Pulmonary artery endothelial cell (primary cell): ENCODE measurements at regions not wholly inside any gene's neighbourhood (a gene's known extent, or its start where the extent isn't known, plus 50 kb on each side); places are given as distances from the start of the nearest gene placed in this dataset.

Experiments
- DNase-seq: peaks from one replicate; pipeline ENCODE4 v3.0.0-alpha.2; 2011; ENCODE audit warnings: low read depth, low spot score

DNA sequence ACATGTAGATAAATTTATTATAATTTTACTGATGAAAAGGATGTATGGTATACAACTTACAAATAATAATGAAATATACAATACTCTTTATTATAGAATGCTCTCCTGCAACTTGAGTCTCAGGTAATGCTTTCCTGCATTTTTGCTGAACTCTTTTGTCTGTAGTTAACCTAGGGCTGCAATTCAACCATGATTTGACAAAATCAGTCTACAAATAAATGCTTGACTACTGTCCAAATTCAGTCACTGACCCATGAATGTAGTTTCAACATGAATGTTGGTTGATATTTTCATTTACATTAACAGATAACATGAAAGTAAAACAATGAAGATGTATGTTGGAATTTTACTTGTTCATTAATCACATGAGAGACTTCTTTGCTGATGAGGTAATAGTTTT is 320.9 kb downstream of the ZSWIM6 start:
- DNase-seq = no peak

DNA sequence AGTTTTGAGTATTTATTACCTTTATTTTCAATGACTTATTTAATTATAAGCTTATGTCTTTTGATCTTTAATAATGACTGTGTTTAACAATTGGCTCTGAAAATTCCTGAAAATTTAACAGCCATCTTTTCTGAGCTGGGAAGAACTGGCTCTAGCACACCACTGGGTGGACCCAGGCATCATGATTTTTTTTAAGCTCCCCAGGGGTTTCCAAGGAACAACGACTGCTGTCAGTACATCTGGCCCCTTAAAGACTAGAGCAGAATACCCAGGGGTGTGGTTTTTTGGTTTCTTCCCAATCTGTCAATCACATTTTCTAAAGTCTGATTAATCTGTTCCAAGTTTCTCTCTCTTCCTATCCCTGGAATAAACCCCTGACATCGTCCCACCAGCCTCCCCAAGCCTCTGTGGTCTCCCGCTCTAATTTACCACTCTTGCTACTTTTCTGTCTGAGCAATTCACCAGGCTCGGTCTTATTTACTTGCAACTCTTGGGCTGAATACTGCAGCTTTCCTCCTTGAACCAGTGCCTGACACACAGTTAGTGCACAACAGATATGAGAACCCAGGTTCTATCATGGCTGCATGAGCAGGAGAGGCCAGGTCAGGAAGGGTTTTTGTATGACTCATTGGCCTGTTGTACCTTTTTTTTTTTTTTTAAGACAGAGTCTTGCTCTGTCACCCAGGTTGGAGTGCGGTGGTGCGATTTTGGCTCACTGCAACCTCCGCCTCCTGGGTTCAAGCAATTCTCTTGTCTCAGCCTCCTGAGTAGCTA is 321.9 kb downstream of the ZSWIM6 start:
- DNase-seq = no peak

DNA sequence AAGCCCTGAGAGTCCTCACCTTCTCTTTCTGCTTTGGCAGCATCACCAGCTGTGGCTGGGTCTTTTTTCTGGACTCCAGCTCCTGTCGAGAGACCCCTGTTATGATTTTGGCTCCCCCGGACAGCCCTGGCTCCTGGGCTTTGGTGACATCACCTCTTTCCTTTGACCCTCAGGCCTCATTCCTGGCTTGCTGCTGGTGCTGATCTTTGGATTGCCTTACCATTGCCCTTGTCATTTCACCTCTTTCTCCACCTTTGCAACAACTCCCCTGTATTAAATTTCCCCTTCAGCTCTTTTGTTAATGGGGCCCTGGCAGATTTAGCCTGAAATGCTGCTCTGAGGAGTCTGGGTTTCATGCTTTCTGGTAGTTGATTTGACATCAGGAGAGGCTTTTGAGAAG is 322.8 kb downstream of the ZSWIM6 start:
- DNase-seq = no peak

DNA sequence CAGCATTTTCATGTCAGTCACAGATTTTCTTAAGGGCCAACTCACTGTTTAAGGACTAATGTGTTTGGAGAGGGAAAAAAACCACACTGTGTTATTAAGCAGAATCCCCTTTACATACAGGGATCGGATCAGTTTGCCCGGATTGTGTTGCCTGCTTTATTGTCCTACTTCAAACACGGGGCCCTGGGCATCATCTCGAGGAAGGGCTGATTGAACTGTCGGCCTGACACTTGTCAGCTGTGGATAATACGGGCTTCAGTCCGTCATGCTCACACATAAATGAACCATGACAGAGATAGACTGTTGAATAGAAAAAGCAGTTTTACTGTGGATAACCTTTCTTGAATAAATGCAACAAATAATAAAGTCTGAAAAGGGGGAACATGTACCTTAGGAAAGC is 325.0 kb downstream of the ZSWIM6 start:
- no peak for DNase-seq

DNA sequence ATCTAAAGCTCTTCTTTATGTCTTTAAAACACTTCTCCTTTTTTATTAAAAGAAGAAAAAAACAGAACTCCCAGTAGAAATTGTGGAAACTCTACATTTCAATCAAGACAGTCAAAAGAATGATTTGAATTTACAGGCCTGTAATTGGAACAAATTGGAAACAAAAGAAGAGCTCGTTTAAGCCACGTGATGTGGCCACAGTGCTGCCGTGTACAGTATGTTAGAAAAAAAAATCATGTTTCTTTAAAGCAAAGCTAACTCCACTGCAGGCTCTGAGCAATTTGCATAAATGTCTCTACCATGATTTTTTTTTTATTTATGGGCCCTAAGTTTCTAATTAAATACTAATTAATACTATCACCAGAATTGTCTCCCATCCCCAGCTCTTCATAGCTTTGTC is 325.6 kb downstream of the ZSWIM6 start:
- no peak for DNase-seq

DNA sequence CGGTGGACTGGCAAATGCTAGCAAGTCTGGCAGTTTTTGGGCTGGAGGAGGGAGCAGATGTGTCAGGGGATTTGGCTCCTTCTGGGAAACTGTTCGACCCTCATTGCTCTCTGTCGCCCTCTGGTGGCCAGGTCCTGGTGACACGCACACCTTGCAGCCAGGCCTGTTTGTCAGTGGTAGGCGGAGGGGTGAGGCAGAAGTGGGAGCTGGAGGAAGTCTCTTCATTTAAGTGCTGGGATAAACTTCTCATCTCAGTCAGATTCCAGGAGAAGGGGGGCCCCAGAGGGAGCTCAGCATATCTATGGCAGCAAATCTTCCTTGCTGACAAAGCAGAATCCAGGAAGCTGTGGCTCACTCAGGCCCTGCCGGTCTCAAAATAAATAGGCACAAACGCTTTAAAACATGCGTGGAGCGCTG is 326.5 kb downstream of the ZSWIM6 start:
- peak; percentile 27 for DNase-seq

DNA sequence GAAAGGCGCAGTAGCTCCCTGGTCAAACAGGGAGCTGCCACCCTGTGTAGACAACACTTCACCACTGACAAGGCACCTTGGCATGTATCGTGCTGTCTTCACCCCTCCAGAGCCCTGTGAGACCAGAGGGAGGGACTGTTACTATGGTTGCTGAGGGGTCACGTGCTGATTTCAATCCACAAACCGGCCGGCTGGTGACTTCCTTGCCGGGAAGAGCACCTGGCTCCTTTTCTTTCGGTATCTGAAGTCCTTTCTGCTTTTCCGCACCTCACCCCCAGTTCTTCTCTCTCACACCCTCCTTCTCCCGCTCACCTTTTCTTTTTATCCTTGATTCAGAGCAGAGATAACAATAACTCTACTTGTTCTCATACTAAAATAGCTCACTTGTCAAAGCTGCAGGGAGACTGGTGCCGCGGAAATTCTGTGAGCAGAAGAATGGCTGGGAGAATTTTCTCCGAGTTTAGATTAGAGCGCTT is 327.2 kb downstream of the ZSWIM6 start:
- DNase-seq = no peak

DNA sequence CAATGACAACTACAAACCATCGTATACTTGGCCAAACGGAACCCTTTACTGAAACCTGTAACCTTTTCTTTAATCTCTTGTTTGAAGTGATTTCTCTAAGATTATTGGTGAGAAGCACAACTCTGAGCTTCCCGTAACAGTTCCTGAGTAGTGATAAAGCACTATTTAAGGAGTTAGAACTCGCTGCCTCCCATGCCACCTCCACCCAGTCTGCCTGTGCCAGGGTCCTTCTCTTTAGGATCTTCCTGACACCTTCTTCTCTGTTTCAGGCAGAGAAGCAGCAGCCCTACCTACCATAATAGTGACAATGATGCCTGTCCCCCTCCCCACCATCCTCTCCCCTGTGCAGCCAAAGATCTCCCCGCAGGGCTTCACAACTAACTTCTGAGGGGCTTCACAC is 330.6 kb downstream of the ZSWIM6 start:
- no peak for DNase-seq

DNA sequence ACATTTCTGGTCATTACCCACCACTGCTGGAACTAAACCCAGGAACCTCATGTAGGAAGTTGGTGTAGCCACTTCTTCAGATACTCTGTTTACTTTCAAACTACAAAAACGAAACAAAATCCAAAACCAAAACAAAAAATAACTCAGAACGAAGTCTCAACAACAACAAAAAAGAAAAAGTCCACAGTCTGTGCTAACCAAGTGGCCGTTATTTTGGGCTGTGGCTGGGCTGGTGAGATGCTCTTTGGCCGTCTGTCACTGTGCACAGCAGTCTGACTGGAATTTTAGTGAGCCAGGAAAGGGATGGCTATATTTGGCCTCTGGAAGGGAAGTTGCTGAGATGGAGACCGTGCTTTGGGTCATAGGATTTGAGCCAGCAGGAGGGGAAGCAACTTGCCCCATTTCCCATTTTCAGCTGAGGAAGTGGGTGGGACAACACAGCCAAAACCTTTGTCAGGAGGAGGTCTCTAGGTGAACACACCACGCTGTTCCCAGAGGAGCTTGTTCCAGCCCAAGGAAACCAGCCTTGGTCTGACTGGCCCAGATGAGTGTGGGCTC is 334.1 kb downstream of the ZSWIM6 start:
- no peak for DNase-seq

DNA sequence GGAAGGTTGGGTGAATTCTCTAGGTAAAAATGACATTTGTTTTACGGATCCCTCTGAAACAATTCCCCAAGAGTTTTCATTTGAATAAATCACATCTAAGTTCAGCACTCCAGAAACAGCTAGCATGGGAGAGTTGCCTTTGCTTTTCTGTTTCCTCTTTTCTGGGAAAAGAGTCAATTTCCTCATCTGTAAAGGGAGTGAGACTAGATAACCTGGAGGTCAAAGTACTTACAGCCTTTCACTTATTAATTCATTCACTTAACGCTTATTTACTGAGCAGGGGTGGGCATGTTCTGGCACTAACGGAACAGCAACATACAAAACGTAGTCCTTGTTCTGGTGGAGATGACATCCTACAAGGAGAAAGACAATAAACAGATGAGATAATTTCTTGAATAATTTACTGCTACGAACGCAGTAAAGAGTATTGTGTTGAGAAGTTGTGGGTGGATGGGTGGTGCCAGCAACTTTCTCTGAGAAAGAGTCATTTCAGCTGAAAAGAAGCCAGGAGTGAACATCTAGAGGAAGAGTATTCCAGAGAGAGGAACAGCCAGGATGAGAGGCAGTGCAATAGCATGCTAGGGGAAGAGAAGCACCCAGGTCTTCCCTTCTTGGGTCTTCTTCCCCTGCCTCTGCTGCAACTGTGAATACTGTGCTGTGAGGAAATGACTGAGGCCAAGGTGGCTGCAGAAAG is 335.6 kb downstream of the ZSWIM6 start:
- DNase-seq = no peak

DNA sequence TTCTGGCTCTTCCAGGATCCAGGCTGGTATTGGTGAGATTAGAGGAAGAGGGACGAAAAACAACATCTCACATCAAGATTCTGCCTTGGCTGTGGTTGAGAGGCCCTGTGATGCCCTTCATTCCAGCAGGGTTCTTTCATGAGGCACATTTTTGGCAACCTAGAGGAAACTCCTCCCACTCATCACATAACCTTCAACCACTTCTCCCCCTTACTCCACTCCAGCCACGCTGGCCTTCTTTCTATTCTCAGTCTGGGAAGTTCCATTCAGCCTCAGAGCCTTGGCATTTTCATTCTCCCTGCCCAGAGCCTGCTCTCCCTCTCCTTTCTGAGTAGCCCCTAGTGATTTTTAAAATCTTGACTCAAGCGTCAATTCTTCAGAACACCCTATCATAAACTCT is 337.5 kb downstream of the ZSWIM6 start:
- no peak for DNase-seq

DNA sequence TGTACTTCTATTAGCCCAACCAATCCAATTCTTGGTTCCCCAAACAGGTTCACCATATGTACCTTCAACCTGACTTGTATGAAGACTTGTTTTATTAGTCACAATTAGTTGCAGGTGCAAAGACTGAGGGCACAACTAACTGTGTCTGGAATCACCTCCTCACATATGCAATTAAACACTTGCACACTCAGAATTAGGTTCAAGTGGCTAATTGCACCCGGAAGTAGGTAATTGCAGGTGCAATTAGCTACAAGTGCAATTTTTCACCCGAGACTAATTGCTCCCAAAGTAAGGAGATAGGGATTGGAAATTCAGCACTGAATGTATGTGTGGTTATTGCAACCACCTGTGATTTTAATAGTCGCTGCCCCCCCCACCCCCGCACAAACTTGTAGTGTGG is 338.9 kb downstream of the ZSWIM6 start:
- DNase-seq = no peak

DNA sequence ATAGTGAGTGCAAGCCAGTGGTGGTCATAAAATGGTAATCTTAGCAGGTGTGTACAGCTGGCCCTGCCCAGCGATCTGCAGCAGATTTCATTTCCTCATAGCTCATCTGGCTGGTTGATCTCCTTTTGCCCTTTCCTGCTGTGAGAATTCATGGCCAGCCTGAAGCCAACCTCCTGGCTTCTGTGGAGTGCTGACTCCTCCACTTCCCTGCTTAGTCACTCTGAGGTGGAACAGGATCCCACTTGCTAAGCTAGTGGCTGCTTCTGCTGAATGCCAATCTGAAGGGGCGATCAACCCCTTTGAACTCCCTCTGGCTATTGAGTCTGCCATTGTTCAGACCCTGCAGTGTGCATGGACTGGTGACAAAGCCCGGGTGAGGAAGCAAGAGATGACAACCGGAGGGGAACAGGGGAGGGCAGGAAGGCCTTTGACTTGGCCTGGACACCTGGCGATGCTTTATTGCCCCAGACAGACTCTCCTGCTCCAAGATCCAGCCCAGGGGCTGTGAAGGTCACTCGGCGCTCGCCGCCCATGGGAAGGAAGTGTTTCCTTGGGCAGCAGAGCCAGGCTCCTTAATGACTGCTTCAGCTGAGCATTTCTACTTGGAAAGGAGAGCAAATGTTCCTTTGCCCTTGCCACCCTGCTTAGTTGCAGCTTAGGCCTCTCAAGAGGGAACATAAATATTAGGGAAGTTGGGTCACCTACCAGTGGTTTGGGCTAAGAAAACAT is 341.1 kb downstream of the ZSWIM6 start:
- DNase-seq = no peak

DNA sequence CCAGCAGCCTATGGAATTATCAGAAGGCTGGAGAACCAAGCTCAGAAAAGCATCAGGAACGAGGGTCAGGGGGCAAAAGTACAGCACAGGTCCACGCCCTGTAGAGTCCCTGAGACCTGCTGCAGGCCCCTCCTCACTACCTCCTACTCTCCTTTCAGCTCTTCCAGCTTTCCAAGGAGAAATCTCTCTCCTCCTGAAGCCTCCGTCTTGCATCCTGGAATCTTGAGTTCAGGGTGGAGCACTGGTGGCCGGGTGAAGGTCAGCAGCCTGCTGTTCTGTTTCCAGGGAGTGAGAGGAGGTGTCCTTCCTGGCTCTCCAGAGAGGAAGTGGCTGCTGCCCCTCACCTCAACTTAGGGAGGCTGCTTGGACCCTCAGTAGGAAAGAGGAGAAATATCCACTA is 342.3 kb downstream of the ZSWIM6 start:
- no peak for DNase-seq

DNA sequence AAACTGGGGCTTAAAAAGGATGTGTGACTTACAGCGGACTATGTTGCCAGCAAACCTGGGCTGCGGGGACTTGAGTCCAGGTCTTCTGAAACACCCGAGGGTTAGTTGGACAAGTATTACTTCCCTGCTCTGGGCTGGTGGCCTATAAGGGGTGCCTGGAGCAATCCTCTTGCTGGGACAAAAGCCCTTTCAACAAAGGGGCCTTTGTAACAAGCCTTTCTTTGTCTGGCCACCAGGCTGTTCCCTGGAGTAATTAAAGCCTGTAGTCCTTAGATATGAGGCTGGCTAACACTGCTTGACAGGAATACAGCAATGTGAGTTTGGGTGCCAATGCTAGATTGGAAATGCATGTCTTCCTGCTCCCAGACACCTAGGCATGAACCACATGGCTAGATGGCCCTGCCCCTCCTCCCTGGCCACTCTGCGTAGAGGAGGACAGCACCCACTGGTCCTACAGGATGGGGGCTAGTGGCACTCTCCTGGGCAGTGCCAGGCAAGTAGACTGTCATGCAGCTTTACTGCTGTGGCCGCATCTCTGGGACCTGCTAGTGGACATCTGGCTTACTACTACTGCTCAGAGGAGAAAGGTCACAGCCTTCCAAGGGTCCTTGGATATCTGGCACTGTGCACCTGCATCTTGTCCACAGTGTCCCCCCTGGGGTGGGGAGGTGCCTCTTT is 343.1 kb downstream of the ZSWIM6 start:
- no peak for DNase-seq

DNA sequence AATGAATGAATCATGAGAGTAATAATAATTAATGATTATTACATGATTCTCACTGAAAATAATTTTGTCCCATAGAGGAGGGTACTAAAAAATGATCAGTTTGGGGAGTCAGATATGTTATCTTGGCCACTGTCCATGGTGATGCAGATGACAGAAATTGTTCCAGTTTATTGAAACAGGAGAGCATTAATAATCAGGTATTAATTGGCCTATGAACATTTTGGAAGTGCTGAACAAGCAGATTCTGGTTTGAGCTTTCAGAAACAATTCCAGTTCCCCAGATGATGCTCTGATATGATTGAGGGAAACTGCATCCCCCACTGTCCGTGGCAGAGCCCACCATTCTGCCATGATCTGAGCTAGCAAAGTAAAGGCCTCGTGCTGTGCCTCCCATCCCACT is 345.2 kb downstream of the ZSWIM6 start:
- no peak for DNase-seq

DNA sequence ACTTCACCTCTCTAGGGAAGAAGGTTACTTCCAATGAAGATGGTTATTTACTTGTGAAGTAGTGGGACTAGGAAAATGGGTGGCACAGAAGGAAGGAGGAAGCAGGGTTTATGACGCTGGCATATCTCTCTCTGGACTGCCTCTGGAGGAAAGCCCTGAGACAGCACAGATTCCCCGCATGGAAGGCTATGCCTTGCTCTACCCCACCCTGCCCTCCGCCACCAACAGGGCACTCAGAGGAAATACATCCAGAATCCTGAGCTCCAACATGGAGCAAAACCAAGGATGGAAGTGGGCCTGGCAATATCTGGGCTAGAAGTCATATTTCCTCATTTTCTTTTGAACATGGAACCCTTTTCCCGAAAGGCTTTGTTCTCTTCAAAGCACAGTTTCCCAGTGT is 346.9 kb downstream of the ZSWIM6 start:
- DNase-seq = no peak

DNA sequence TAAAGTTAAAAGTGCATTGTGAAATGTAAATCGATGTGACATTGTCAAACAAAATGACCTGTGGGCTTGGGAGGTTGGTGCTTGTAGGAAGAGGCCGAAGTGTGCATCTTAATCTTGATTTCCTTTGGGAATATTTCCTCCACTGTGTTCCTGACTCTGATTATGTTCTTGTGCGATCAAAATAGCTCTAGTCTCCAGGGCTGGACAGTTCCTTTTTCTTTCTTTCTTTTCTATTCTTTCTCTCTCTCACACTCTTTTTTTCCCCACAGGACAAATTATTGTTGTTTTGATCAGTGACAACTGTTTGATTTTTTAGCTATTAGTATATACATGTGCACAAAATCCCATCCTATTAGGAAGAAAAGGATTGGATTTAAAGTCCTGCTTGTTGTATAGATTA is 347.5 kb downstream of the ZSWIM6 start:
- no peak for DNase-seq

DNA sequence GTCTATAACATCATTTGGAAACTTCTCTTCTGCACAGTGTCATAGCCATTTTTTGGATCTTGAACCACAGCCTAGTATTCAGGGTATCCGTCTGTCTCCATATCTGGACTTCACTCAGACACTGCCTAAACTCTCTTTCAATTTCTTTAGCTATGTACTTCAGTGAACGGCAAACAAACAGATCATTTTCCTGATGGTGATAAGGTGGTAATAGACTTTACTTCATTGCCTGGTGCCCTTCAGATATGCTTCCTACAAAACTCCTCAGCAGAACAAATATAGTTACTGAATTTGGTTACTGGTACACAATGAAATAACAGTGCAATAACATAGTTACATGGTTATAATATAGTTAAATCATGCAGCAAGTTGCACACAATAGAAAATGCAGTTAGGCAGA is 348.2 kb downstream of the ZSWIM6 start:
- no peak for DNase-seq

DNA sequence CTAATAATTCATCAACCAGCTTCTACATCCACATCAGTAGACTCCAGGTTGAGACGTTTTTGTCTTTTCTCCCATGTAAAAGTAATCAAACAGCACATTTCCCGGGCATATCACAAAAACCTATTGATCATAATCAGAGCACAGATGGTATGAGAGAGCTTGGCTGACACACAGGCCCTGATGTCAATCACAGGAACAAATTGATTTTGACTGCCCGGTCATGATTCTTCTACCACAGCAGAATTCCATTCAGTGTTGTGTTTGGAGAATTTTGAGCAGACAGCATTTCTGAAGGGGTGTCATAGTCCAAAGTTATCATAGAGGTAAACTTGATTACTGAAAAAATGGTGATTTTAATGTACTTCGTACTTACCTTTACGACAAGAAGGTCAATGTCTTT is 351.1 kb downstream of the ZSWIM6 start:
- no peak for DNase-seq

DNA sequence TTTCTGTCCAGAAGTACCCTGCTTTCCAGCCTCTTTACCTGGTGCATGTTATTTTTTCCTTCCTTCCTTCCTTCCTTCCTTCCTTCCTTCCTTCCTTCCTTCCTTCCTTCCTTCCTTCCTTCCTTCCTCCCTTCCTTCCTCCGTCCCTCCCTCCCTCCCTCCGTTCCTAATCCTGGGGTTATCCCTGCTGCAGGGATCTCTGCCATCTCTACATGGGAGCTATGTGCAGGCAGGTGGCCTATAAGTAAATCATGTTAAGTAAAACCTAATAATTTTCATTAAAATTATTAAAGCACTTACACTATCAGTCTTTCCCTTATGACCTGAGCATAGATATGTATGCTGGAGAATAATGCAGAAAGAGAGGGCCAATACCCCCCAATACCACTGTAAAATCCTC is 351.9 kb downstream of the ZSWIM6 start:
- DNase-seq = no peak
